Endothelial cell of umbilical vein (primary cell): ENCODE measurements at regions not wholly inside any gene's neighbourhood (a gene's known extent, or its start where the extent isn't known, plus 50 kb on each side); places are given as distances from the start of the nearest gene placed in this dataset.

ENCODE experiments used
- BruUV-seq: library from RNA; stranded (reverse); fragments of 400-500 nt; replicated peaks from 2 replicates; lab custom pipeline; 2021; lab: Mats Ljungman, UMichigan
- CTCF ChIA-PET: fragments of 300-600, 350-600 bp; sonication (Branson Sonifier 250); formaldehyde crosslinking; loops from one replicate; lab custom pipeline; 2021; ENCODE audit warnings: antibody characterized with exemption, inconsistent platforms; lab: Charles Lee
- POLR2A ChIA-PET: fragments of 300-600, 350-600 bp; sonication (Branson Sonifier 250); formaldehyde crosslinking; loops from one replicate; lab custom pipeline; 2021; ENCODE audit warnings: antibody characterized with exemption, inconsistent platforms; lab: Charles Lee
- DNase-seq: peaks from one replicate; pipeline ENCODE4 v3.0.0-alpha.2; 2011; ENCODE audit warnings: low read depth, low spot score
- FAIRE-seq: peaks from 2 replicates; lab custom pipeline; 2011; peaks lifted over from hg19 to GRCh38; lab: Jason Lieb, UNC
- H2AFZ ChIP-seq: 2 replicates; pipeline ENCODE4 v1.6.0; 2012; ENCODE audit warnings: low read depth, low read length, control low read depth, inconsistent platforms
- H3K27ac ChIP-seq: 2 replicates; pipeline ENCODE4 v1.5.1; 2011; ENCODE audit warnings: low read depth, mild to moderate bottlenecking, control low read depth, low read length, moderate library complexity; ENCODE audit not compliant: insufficient read depth
- H3K27me3 ChIP-seq, 2 experiments: 2 replicates each; pipeline versions ENCODE4 v1.6.0 to v1.6.1; 2011; ENCODE audit warnings: low read length in 2 of 2, mixed read lengths in 1 of 2; ENCODE audit not compliant: control insufficient read depth in 2 of 2, insufficient read depth in 2 of 2
- H3K36me3 ChIP-seq, 2 experiments: 2 replicates in 1 of 2; 3 replicates in 1 of 2; pipeline ENCODE4 v1.5.1; 2011; ENCODE audit warnings: low read length in 2 of 2, mild to moderate bottlenecking in 1 of 2, moderate library complexity in 1 of 2; ENCODE audit not compliant: control insufficient read depth in 2 of 2, insufficient read depth in 2 of 2; ENCODE audit errors: extremely low read depth in 1 of 2
- H3K4me1 ChIP-seq: 3 replicates; pipeline ENCODE4 v1.5.1; 2011; ENCODE audit warnings: mild to moderate bottlenecking, low read length; ENCODE audit not compliant: control insufficient read depth, insufficient read depth; ENCODE audit errors: extremely low read depth
- H3K4me2 ChIP-seq: 2 replicates; pipeline ENCODE4 v1.6.1; 2011; ENCODE audit warnings: low read length, control low read depth, mixed read lengths; ENCODE audit not compliant: insufficient read depth
- H3K4me3 ChIP-seq, 3 experiments: fragments of 200-600 bp in 1 of 3; sonication (generic), shearing (Covaris generic) in 1 of 3; replicated peaks in 1 of 3; 2 replicates each; pipeline ENCODE4 v1.5.1; 2011 to 2016; ENCODE audit warnings: control low read depth in 3 of 3, low read length in 3 of 3, mild to moderate bottlenecking in 2 of 3, inconsistent platforms in 1 of 3, low read depth in 1 of 3, moderate library complexity in 1 of 3; ENCODE audit not compliant: insufficient read depth in 1 of 3
- H3K79me2 ChIP-seq: 2 replicates; pipeline ENCODE4 v1.6.0; 2012; ENCODE audit warnings: low read length, inconsistent platforms; ENCODE audit not compliant: control insufficient read depth, insufficient read depth
- H3K9ac ChIP-seq: replicated peaks from 2 replicates; pipeline ENCODE3; 2011; ENCODE audit warnings: low read length, control low read depth; ENCODE audit not compliant: insufficient read depth; ENCODE audit errors: extremely low read depth
- H3K9me1 ChIP-seq: replicated peaks from 3 replicates; pipeline ENCODE4 v1.6.0; 2011; ENCODE audit warnings: mild to moderate bottlenecking, low read length; ENCODE audit not compliant: control insufficient read depth, insufficient read depth; ENCODE audit errors: extremely low read depth
- H3K9me3 ChIP-seq: replicated peaks from 2 replicates; pipeline ENCODE4 v1.5.1; 2012; ENCODE audit warnings: low read length, inconsistent platforms; ENCODE audit not compliant: control insufficient read depth, insufficient read depth
- H4K20me1 ChIP-seq: replicated peaks from 2 replicates; pipeline ENCODE3; 2011; ENCODE audit warnings: mild to moderate bottlenecking, low read length; ENCODE audit not compliant: control insufficient read depth, insufficient read depth; ENCODE audit errors: extremely low read depth
- CTCF ChIP-seq, 2 donors: IDR thresholded peaks; 1 replicate in 1 of 2; 2 replicates in 1 of 2; pipeline ENCODE4 v1.5.1; 2011; ENCODE audit warnings: low read length in 2 of 2, mild to moderate bottlenecking in 2 of 2, moderate library complexity in 2 of 2, control low read depth in 1 of 2, inconsistent platforms in 1 of 2, low read depth in 1 of 2; ENCODE audit not compliant: insufficient read depth in 1 of 2; ENCODE audit errors: extremely low read depth in 1 of 2
- FOS ChIP-seq: IDR thresholded peaks from 2 replicates; pipeline ENCODE4 v1.6.1; 2011; ENCODE audit warnings: mild to moderate bottlenecking, low read length, moderate library complexity, borderline replicate concordance; ENCODE audit not compliant: insufficient read depth
- JUN ChIP-seq: IDR thresholded peaks from 2 replicates; pipeline ENCODE4 v1.6.1; 2011; ENCODE audit warnings: borderline replicate concordance, low read depth; ENCODE audit not compliant: insufficient read length, insufficient read depth
- MAX ChIP-seq: IDR thresholded peaks from 2 replicates; pipeline ENCODE4 v1.6.1; 2011; ENCODE audit not compliant: insufficient read depth, insufficient read length
- MYC ChIP-seq: IDR thresholded peaks from one replicate; pipeline ENCODE4 v1.6.1; 2011; ENCODE audit warnings: mild to moderate bottlenecking, low read depth, low read length
- POLR2A ChIP-seq: IDR thresholded peaks from 2 replicates; pipeline ENCODE4 v1.6.1; 2012; ENCODE audit warnings: low read depth, mild to moderate bottlenecking, control low read depth, low read length
- POLR2AphosphoS5 ChIP-seq: IDR thresholded peaks from 2 replicates; pipeline ENCODE4 v1.6.1; 2012; ENCODE audit warnings: low read depth, mild to moderate bottlenecking, control low read depth, low read length, moderate library complexity; ENCODE audit not compliant: insufficient read depth
- dilution Hi-C: fragments of 300-500 bp; cut with MboI; formaldehyde crosslinking; loops from one replicate; pipeline ENCODE4 v1.15.0; 2019; ENCODE audit warnings: low sequenced_read_pairs; ENCODE audit not compliant: extremely low pct_ligation_motif_present
- intact Hi-C: fragments of 100-400 bp; cut with micrococcal nuclease; formaldehyde crosslinking; loops from one replicate; pipeline ENCODE4 v1.10.0; 2022

- TF ChIP-seq POLR2AphosphoS5 = no peak
- no peak for TF ChIP-seq MYC
- no peak for TF ChIP-seq POLR2A
- no peak for TF ChIP-seq CTCF (IDR thresholded peaks at IDR 0.05; ENCODE audit: extremely low read depth in 1 of 2, insufficient read depth in 1 of 2, low read depth in 1 of 2, low read length in 2 of 2)
- TF ChIP-seq JUN = no peak
- no peak for TF ChIP-seq FOS
- no peak for TF ChIP-seq MAX
- FAIRE-seq = no peak
- H3K4me3 ChIP-seq = no peak overlapping the region
- H2AFZ ChIP-seq = no peak overlapping the region
- H3K79me2 ChIP-seq = no peaks in the 10 kb centered on the region
- ChIA-PET POLR2A (no interaction called here), CTCF (interaction anchor here (1.1 to 1.5 kb wide), 3 partner anchors 8 to 494 kb away, joined by 3 to 4 read pairs (median 3); no protein-coding TSS in a partner anchor)
- H3K4me1 ChIP-seq = no peaks in the 10 kb centered on the region
- no peaks in the 10 kb centered on the region for H4K20me1 ChIP-seq
- dilution Hi-C loops = no loop called here
- no peak overlapping the region for H3K4me2 ChIP-seq
- no peaks in the 10 kb centered on the region for H3K27me3 ChIP-seq
- intact Hi-C loops = no loop called here
- no peak for DNase-seq
- H3K36me3 ChIP-seq = no peaks in the 10 kb centered on the region
- no peaks in the 10 kb centered on the region for H3K9me3 ChIP-seq
- peaks cover 2% of the 10 kb centered on the region for H3K9me1 ChIP-seq
- H3K9ac ChIP-seq = no peak overlapping the region
- H3K27ac ChIP-seq = no peak overlapping the region
- BruUV-seq = no TSS peak
Observed at GRCh38 chr10:90642136-90642535, 215.7 kb downstream of the HTR7 start.
